Endothelial cell of hepatic sinusoid (primary cell): ENCODE measurements at regions not wholly inside any gene's neighbourhood (a gene's known extent, or its start where the extent isn't known, plus 50 kb on each side); places are given as distances from the start of the nearest gene placed in this dataset.

Experiments used
- in situ Hi-C: cut with HindIII; loops from 2 replicates; pipeline ENCODE4 v1.10.0; 2017; ENCODE audit warnings: low sequenced_read_pairs

DNA sequence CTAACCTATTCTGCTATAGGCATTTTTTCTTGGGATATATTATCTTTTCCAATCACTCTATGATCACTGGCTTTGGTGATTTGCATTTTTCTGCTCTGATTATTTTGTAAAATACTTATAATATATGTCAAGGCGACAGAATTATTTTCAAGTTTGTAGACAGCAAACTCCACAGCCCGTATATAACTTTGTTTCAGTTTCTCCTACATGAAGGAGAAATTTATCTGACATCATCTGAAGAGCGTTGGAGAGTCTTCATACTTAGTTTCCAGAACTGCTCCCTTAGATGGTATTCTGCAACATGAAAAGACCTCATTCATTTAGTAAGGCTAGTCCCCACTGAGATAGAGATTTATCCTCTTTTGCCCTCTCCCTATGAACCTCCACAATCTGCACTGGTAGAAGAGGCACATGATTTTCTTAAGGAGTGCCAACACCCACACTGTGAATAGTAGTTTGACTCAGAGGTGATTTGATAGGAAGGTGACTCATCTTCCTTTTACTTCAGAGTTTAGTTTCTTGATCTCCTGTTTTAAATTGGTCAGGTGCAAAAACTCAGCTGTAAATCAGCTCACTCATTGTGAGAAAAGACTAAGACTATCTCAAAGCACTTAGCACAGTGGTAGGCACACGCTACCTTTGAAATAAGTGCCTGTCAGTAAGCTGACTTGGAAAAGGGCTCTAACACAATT lies 1848.6 kb upstream of the CELF4 start:
- in situ Hi-C loops: no loop called here

DNA sequence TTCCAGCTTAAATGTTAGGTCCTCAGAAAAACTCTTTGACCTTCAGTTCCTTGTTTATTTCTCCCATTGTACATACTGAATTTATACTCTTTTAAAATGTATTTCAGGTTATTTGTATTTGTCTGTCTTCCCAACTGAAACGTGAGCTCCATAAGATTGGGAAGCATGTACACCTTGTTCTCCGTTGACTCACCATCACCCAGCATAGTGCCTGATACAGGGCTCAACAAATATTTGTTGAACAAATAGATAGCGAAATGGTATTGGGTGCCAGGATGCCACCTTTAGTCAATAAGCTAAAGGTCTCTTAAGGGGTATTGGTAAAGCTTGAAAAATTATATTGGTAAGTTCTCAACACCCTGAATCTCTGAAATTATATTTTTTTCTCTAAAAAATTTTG lies 1841.3 kb upstream of the CELF4 start:
- in situ Hi-C loops: no loop called here

DNA sequence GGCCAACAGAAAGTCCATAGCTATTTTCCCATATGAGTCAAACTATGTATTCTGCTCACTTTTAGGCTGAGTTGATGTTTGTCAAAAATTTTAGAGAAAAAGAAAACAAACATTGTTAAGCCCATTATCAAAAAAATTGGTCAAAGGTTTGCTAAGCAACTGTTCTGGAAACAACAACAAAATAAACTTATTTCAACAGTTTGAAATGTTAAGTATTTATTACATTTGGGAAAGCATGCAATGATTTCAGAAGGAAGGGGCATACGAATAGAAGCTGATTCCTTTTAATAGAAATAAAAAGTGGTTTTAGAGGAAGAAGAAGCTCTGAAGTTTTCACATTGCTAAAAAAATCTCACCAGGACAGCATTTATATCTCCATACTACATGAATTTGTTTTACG lies 1837.5 kb upstream of the CELF4 start:
- in situ Hi-C loops: no loop called here

DNA sequence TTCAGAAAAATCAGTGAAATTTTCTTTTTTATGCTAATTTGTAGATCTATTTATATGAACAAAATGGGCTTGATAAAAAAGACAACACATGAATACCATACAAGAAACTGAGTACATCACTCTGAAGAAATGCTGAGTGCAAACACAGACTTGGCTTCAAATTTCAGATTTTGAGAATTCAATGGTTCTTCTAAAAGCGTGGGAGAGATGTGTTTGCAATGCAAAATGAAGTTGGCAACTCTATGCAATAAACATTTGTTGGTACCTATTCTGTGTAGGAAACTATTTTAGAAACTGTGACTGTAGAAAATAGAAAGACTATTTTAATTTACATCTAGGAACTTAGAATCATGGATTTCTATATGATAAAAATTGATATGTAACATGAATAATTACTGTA lies 1834.1 kb upstream of the CELF4 start:
- in situ Hi-C loops: no loop called here

DNA sequence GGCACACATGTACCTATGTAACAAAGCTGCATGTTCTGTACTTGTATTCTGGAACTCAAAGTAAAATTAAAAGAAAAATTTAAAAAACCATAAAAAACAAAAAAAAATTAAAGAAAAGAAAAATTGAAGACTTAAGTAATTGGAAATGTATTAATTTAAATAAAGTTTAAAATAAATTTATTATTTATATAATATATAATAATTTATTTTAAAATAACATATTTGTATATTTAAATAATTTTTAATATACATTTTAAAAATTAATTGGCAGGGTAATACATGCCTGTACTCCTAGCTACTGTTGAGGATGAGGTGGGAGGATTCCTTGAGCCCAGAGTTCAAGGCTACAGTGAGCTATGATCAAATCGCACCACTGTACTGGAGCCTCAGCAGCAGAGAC lies 1830.6 kb upstream of the CELF4 start:
- in situ Hi-C loops: no loop called here

DNA sequence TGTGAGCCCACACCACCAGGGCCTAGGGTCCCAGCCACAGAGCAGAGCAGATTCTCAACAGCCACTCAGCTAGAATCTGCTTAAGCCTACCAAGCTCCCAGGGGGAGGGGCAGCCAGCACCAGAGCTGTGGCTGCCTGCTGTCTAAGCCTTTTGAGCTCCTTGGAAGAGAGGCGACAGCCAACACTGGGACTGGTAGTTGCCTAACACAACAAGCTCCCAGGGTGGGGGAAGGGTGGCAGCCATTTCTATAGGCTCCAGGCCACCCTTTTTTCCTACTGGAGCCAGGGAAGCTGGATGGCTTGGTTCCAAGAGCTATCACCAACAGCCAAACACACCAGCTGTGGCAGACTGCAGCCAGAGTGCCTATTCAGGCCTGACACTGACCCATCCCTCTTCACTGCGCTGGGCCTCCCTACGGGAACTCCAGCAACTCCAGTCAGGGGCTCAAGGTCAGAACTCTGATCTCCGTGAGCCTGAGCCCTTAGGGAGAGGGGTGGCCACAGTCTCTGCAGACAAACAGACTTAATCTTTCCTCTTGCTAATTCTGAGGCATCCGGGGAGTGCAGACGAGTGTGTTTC lies 1824.3 kb upstream of the CELF4 start:
- in situ Hi-C loops: no loop called here

DNA sequence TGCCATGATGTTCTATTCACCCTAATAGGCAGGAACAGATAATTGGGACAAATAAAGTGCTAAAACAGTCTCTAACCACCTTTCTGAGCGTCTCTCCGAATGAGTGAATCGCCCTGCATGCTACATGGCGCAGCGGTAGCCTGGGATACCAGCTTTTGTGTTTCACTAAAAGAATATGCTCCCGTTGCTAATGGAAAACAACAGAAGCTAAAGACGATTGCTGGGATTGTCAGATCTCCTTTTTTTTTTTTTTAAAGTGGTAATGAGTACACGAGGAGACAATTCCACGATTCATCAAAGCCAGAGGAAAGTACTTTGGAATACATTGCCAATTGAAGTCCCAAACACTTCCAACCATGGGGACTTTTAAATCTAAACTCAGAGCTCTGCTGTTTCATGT lies 1815.3 kb upstream of the CELF4 start:
- in situ Hi-C loops: no loop called here

DNA sequence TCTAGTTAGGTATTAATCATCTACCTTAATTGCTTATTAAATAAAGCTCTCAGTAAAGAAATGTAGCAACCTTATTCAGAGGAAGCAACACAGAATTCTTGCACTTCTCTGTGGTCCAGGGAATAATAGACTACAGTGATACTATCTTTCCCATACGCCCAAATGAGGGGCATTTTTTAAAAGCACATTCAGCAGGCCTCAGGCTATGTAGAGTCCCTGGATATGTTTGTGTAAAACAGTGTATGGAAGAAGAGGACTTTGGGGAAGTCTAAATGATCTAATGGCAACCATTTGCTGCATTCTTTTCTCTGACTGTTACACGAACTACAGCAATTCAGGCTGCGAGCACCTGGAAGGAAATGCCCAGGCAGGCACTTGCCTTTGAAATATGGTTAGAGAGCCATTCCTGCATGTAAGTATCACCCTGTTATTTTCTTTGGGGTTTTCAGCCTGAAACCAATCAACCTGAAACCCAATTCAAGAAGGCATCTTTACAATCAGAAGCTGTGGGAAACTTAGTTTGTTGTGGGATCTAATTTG lies 1814.7 kb upstream of the CELF4 start:
- in situ Hi-C loops: no loop called here

DNA sequence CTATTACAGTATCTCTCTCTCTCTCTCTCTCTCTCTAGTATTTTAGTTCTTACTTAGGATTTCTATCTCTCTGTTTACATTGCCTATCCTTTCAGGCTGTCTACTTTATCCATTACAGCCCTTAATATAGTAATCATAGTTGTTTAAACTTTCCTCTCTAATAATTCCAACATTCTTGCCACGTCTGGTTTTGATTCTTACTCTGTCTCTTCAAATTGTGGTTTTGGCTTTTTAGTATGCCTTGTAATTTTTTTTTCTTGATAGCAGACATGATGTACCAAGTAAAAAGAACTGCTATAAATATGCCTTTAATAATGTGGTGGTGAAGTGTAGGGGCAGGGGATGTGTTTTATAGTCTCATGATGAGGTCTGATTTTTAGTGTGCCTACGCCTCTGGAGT lies 1809.5 kb upstream of the CELF4 start:
- in situ Hi-C loops: no loop called here

DNA sequence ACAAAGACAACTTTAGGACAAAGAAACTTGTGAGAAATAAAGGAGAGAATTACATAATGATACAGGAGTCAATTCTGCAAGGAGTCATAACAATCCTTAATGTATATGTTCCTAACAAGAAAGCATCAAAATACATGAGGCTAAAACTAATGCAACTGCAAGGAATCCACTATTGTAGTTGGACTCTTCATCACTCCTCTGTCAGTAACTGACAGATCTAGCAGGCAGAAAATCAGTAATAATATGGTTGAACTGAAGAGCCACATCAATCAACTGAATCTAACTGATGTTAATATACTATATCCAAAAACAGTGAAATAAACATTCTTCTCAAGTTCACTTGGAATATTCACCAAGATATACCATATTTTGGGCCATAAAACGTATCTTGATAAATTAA lies 1806.4 kb upstream of the CELF4 start:
- in situ Hi-C loops: no loop called here

DNA sequence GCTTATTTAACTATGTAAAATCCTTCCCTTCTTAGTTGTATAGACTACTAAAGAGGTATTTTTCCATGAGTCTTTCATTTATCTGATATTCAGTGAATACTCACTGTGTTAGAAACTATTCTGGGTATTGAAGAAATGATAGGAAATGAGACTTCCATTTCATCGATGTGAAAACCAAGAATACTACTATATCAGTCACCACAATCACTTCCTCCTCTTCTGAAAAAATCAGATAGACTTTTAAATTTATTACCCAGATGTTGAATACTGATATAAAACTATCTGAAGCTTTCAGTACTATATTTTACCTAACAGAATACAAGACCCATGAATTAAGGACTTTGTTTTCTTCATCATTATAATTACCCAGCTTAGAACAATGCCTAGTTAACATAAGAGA lies 1801.1 kb upstream of the CELF4 start:
- in situ Hi-C loops: loop anchor here (5.0 kb wide), 1 partner anchor 51 kb away; no protein-coding TSS in a partner anchor

DNA sequence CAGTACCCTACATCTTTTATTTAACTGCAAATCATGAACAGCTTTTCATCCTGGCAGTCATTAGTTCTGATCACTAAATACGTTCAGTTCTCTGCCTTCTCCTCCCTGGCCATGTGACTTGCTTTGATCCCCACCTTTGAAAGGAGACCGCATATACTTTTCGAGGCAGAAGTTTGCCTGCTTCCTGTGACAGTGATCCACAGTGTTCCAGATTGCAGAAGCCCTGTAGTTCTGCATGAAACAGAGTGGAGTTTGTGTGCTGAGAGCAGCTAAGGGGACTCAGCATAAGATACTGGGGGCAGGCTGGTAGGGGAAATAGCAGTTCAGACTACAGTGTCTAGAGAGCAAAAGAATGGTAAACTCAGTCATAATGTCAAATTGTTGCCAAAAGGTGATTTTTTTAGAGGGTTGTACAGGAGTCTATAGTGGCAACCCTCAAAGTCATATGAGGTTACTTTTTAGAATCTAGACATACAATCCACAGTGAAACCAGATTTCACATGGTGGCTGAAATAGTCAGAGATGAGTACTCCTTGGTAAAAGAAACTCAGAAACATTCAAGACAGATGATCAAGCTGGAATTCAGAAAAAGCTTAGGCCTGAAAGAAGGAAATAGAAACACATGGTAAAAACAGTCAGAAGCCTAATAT lies 1800.4 kb upstream of the CELF4 start:
- in situ Hi-C loops: loop anchor here (5.0 kb wide), 1 partner anchor 51 kb away; no protein-coding TSS in a partner anchor

DNA sequence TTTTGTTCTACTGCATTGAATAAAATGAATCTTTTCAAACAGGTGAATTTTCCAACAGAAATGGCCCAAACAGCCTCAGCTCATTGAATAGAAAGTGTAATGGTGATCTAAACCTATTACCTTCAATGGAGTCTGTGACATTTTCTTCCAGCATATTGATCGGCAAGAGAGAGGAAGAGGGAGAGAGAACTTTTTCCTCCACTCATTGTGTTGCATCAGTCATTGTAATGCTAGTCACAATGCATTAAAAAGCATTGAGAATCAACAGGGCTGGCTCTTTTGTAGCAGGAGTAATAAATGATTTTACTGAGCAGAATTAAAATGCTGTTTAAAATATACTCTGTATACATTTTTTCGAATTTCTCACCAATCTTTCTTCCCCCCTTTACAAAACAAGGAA lies 1794.5 kb upstream of the CELF4 start:
- in situ Hi-C loops: no loop called here

DNA sequence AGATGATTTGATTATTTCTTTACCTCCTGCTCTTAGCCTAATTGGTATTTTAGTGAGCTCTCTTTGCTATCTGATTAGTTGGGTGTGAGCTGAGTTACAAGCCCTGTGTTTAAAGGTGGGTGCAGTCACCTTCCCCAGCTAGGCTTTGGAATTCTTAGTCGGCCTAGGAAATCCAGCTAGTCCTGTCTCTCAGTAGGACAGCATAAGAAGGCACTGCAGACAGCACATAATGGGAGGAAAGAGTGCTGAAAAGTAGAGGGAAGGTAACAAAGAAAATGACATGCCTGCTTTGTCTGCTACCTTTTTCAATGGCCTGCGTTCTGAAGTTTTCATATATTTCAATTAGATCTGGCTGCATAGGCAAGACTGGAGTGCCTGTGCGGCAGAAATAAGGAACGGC lies 1794.0 kb upstream of the CELF4 start:
- in situ Hi-C loops: no loop called here

DNA sequence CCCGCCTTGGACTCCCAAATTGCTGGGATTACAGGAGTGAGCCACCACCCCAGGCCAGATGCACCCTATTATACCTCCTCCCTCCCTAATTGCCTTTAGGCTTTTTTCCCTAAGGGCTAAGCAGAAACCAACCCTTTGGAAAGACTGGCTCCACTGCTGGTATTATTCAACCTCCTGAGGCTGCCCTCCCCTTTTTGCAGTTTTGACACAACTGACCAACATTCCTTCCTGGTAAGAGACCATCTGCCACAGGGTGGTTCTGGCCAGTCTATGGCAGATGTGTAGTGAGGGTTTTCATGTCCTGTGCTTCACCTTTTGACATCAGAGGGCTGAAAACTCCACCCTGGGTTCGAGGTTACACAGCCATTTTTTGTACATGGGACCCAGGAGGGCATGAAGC lies 1785.3 kb upstream of the CELF4 start:
- in situ Hi-C loops: no loop called here

DNA sequence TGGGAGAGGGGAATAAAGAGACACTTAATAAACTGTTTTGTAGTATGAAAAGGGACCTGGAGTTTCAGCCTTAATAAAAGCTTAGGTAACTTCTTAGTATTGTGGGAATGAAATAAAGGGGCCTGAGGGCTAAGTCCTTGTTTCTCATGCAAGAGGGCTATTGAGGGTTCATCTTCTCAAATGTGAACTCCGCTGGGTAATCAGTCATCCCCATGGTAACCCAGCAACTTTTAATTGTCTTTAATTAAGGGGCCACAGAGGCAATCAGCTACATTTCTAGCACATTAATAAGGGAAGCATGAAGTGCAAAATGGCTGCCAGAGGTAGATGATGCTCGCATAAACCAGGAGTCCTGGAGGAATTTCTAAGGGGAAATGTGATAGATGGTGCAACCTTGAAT lies 1784.2 kb upstream of the CELF4 start:
- in situ Hi-C loops: no loop called here

DNA sequence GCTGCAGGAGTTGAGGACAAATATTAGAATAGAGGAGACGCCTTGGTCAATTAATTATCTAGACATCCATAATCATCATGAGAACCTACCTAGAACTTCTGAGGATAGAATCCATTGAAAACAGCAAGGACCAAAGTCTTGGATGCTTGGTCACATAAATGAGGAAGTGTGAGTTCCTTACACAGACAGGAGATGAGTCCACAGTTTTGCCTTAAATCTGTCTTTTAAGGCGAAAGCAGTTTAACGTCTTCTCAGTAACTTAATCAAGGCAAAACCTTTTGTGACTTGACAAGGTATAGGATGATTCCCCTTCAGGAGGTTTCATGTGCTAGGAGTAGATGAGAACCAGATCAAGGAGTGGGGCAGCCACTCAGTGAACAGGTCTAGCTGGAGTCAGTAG lies 1783.2 kb upstream of the CELF4 start:
- in situ Hi-C loops: no loop called here

DNA sequence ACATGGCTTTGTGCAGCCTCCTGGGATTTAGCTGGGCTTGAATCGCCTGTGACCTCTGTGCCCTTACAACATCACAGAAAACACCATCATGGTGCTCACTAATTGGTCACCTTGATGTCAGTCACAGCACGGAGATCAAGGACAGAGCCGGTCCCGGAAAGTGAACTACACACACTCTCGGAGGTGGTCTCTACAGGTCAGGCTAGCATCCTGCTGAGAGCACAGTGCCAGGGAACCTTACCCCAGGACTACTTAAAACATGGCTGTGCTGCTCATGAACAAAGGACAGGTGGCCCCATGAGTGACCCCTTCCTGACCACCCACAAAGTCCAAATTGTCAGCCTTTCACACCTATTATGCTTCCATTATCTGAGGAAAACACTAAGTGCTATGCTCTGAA lies 1782.1 kb upstream of the CELF4 start:
- in situ Hi-C loops: no loop called here

DNA sequence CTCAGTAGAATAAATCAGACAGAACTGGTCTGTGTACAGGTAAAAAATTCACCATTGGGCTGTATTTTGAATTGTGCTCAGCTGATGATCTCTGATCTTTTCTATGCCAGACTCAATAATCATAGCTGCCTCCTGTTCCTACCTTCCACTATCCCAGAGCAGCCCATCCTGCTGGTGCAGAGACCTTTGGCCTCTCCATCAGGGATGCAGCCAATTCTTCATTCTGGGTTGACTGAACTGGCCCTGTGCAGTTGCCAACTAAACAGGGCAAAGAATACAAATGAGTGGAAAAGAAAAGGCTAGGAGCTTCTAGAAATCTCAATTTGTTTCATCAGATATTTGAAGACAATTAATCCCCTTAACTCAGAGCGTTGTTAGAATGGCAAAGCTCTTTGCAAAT lies 1781.3 kb upstream of the CELF4 start:
- in situ Hi-C loops: no loop called here

DNA sequence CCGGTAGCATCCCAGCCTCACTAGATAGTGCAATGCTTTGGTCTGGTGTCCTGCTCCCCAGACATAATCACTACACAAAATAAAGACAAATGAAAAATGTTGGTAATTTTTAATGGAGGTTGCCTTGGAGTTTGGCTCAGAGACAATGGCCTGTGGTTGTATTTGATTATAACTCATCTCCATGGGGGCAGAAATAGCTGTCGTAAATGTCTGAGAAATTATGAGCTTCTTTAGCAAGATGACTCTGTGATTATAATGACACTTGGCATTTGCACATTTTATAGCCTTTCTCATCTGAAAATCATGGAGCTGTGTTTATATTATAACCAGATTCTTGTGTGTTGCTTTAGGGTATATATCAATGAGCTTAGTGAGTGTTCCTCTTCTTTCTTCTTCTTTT lies 1779.7 kb upstream of the CELF4 start:
- in situ Hi-C loops: no loop called here

DNA sequence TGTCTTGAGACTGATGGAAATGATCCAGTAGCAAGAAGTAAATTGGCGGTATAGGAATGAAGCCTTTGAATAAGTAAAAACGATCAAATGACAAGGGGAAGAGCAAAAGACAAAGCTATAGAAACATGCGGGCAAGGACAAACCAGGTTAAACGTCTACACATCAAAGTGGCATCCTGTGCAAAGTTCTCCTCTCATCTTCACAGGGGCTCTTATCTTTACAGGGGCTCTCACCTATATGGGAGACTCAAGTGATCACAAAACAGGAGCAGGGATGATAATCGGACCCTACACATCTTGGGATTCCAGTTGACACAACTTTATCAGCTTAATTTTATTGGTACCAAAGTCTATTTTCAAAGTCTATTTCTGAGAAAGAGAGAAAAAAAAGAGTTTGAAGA lies 1778.9 kb upstream of the CELF4 start:
- in situ Hi-C loops: no loop called here

DNA sequence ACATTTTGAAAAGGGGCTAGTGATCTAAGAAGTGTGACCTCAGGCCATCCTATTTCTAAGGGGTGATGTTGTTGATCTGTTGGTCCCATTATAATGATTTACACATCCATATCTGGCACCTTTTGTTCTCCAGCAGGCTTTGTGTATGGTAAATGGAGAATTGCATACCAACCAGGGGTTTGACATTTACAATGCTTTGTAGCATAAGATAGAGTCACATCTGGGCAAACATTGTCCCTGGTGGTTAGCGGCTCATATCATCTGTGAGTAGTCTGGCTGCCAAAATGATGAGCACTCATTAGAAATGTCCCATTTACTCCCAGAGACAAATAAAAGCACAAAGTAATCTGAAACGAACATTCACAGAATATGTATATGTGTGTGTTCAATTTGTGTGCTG lies 1775.5 kb upstream of the CELF4 start:
- in situ Hi-C loops: no loop called here
